ENCODE measurements at regions not wholly inside any gene's neighbourhood (a gene's known extent, or its start where the extent isn't known, plus 50 kb on each side); places are given as distances from the start of the nearest gene placed in this dataset.

GRCh38 chr1:65486613-65487012 lies 66.1 kb downstream of the LEPR start:
- intact Hi-C loops (cut with DNase I) = no loop called here
- no peak for DNase-seq

GRCh38 chr1:65489481-65489880 lies 69.0 kb downstream of the LEPR start:
- intact Hi-C loops (cut with DNase I) = no loop called here
- no peak for DNase-seq

GRCh38 chr1:65490231-65491009 lies 70.0 kb downstream of the LEPR start:
- no peak for DNase-seq
- intact Hi-C loops (cut with DNase I) = no loop called here

- DNase-seq = no peak
- intact Hi-C loops (cut with DNase I) = no loop called here
Observed at GRCh38 chr1:65491472-65491871, 71.0 kb downstream of the LEPR start.

- intact Hi-C loops (cut with DNase I) = no loop called here
- DNase-seq = no peak
Observed at GRCh38 chr1:65493802-65494201, 73.3 kb downstream of the LEPR start.

- DNase-seq = no peak
- intact Hi-C loops (cut with DNase I) = no loop called here
Observed at GRCh38 chr1:65494671-65495070, 74.2 kb downstream of the LEPR start.

- no peak for DNase-seq
- intact Hi-C loops (cut with DNase I) = no loop called here
Observed at GRCh38 chr1:65495137-65495536, 74.7 kb downstream of the LEPR start.

- DNase-seq = no peak
- intact Hi-C loops (cut with DNase I) = no loop called here
Observed at GRCh38 chr1:65497256-65497830, 76.9 kb downstream of the LEPR start.

GRCh38 chr1:65503427-65503826 lies 83.0 kb downstream of the LEPR start:
- no peak for DNase-seq
- intact Hi-C loops (cut with DNase I) = no loop called here

- intact Hi-C loops (cut with DNase I) = no loop called here
- no peak for DNase-seq
Observed at GRCh38 chr1:65504263-65504662, 83.8 kb downstream of the LEPR start.

- no peak for DNase-seq
- intact Hi-C loops (cut with DNase I) = no loop called here
Observed at GRCh38 chr1:65505547-65506300, 85.3 kb downstream of the LEPR start.

- intact Hi-C loops (cut with DNase I) = no loop called here
- no peak for DNase-seq
Observed at GRCh38 chr1:65508051-65508450, 87.6 kb downstream of the LEPR start.

- intact Hi-C loops (cut with DNase I) = no loop called here
- DNase-seq = no peak
Observed at GRCh38 chr1:65509912-65510680, 89.6 kb downstream of the LEPR start.

- no peak for DNase-seq
- intact Hi-C loops (cut with DNase I) = no loop called here
Observed at GRCh38 chr1:65510961-65511360, 90.5 kb downstream of the LEPR start.

- intact Hi-C loops (cut with DNase I) = no loop called here
- DNase-seq = no peak
Observed at GRCh38 chr1:65512383-65512782, 91.9 kb downstream of the LEPR start.

GRCh38 chr1:65512967-65513780 lies 92.7 kb downstream of the LEPR start:
- no peak for DNase-seq
- intact Hi-C loops (cut with DNase I) = no loop called here

- DNase-seq = no peak
- intact Hi-C loops (cut with DNase I) = no loop called here
Observed at GRCh38 chr1:65514041-65514440, 93.6 kb downstream of the LEPR start.

- intact Hi-C loops (cut with DNase I) = no loop called here
- peak in 1 of 10 donors; percentile 31 for DNase-seq
Observed at GRCh38 chr1:65524931-65525265, 104.4 kb downstream of the LEPR start.

- DNase-seq = peak in 3 of 10 donors; percentile 53 to 76 (median 63)
- intact Hi-C loops (cut with DNase I) = no loop called here
Observed at GRCh38 chr1:65525266-65526048, 105.0 kb downstream of the LEPR start.

Measured in posterior cingulate gyrus (tissue), 11 donors.